Fibroblast of skin of right quadriceps (primary cell): ENCODE measurements at regions not wholly inside any gene's neighbourhood (a gene's known extent, or its start where the extent isn't known, plus 50 kb on each side); places are given as distances from the start of the nearest gene placed in this dataset.

Source experiments
- DNase-seq: peaks from one replicate; pipeline ENCODE4 v3.0.0-alpha.2; 2013

GRCh38 chr6:41429506-41430504, 94.4 kb downstream of the NCR2 start:
- DNase-seq, result no peak

- DNase-seq, result peak; percentile 77
These were observed 95.5 kb downstream of the NCR2 start for GRCh38 chr6:41430875-41431274.

- DNase-seq, result no peak
These were observed 96.9 kb downstream of the NCR2 start for GRCh38 chr6:41432280-41432679.

GRCh38 chr6:41434803-41435481, 99.5 kb downstream of the NCR2 start:
- no peak for DNase-seq

GRCh38 chr6:41437604-41438003, 102.2 kb downstream of the NCR2 start:
- DNase-seq, result no peak

- DNase-seq, result no peak
These were observed 103.3 kb downstream of the NCR2 start for GRCh38 chr6:41438746-41439145.

- DNase-seq, result no peak
These were observed 104.4 kb downstream of the NCR2 start for GRCh38 chr6:41439524-41440418.

- DNase-seq, result no peak
These were observed 105.2 kb upstream of the FOXP4 start for GRCh38 chr6:41440958-41441357.

GRCh38 chr6:41441598-41442351, 104.4 kb upstream of the FOXP4 start:
- DNase-seq, result no peak

GRCh38 chr6:41442352-41442672, 103.9 kb upstream of the FOXP4 start:
- DNase-seq, result no peak

- peak; percentile 67 for DNase-seq
These were observed 103.2 kb upstream of the FOXP4 start for GRCh38 chr6:41442800-41443501.

- DNase-seq, result peak; percentile 49
These were observed 102.3 kb upstream of the FOXP4 start for GRCh38 chr6:41443616-41444525.

- peak; percentile 57 for DNase-seq
These were observed 100.9 kb upstream of the FOXP4 start for GRCh38 chr6:41445261-41445660.

GRCh38 chr6:41446132-41446531, 100.0 kb upstream of the FOXP4 start:
- no peak for DNase-seq

GRCh38 chr6:41446907-41447545, 99.2 kb upstream of the FOXP4 start:
- no peak for DNase-seq

GRCh38 chr6:41448256-41448655, 97.9 kb upstream of the FOXP4 start:
- no peak for DNase-seq

- DNase-seq, result peak; percentile 79
These were observed 96.6 kb upstream of the FOXP4 start for GRCh38 chr6:41449399-41450245.

GRCh38 chr6:41450581-41450980, 95.6 kb upstream of the FOXP4 start:
- no peak for DNase-seq

GRCh38 chr6:41451039-41451438, 95.1 kb upstream of the FOXP4 start:
- DNase-seq, result no peak
